ENCODE measurements at regions not wholly inside any gene's neighbourhood (a gene's known extent, or its start where the extent isn't known, plus 50 kb on each side); places are given as distances from the start of the nearest gene placed in this dataset.

GRCh38 chr1:30508611-30509010 is 214.8 kb downstream of the MATN1 start:
- no peak overlapping the region for H3K4me3 ChIP-seq (ENCODE audit: low read depth, low read length)
- TF ChIP-seq CTCF (IDR thresholded peaks at IDR 0.05; ENCODE audit: insufficient read depth in 1 of 2, low read depth in 1 of 2, low read length in 1 of 2, severe bottlenecking in 1 of 2, unreplicated experiment in 1 of 2): no peak
- H3K4me3 Mint-ChIP-seq (ENCODE audit: unreplicated experiment): no peak overlapping the region

GRCh38 chr1:30508175-30508448 is 215.3 kb downstream of the MATN1 start:
- no peak for DNase-seq
- no TSS peak for BruUV-seq (replicated peaks)
- ChIA-PET POLR2A (no interaction called here), CTCF (no interaction called here)
- Mint-ChIP-seq H3K4me3 (ENCODE audit: unreplicated experiment) (no peak overlapping the region), H3K9me3 (ENCODE audit: unreplicated experiment) (no peaks in the 10 kb centered on the region), H3K4me1 (ENCODE audit: low read depth, unreplicated experiment) (no peaks in the 10 kb centered on the region), H3K36me3 (ENCODE audit: insufficient read depth, unreplicated experiment) (no peaks in the 10 kb centered on the region), H3K27ac (ENCODE audit: unreplicated experiment) (no peak overlapping the region), H3K27me3 (ENCODE audit: insufficient read depth, unreplicated experiment) (peaks cover 7% of the 10 kb centered on the region)
- intact Hi-C loops (cut with micrococcal nuclease; ENCODE audit: unreplicated experiment): no loop called here
- Histone ChIP-seq H3K4me1 (no peaks in the 10 kb centered on the region), H3K27me3 (replicated peaks; ENCODE audit: control insufficient read depth, insufficient read depth, low read length) (no peaks in the 10 kb centered on the region), H3K4me3 (ENCODE audit: low read depth, low read length) (no peak overlapping the region), H3K9me3 (no peaks in the 10 kb centered on the region), H3K36me3 (ENCODE audit: control insufficient read depth, insufficient read depth, low read length) (no peaks in the 10 kb centered on the region)
- TF ChIP-seq CTCF (IDR thresholded peaks at IDR 0.05; ENCODE audit: insufficient read depth in 1 of 2, low read depth in 1 of 2, low read length in 1 of 2, severe bottlenecking in 1 of 2, unreplicated experiment in 1 of 2): no peak

More at GRCh38 chr1:30508611-30509010, 214.8 kb downstream of the MATN1 start:
- BruUV-seq (replicated peaks): no TSS peak
- H3K4me1 ChIP-seq: no peaks in the 10 kb centered on the region
- no peaks in the 10 kb centered on the region for H3K27me3 ChIP-seq (replicated peaks; ENCODE audit: control insufficient read depth, insufficient read depth, low read length)
- ChIA-PET CTCF (no interaction called here), POLR2A (no interaction called here)
- Mint-ChIP-seq H3K4me1 (ENCODE audit: low read depth, unreplicated experiment) (no peaks in the 10 kb centered on the region), H3K36me3 (ENCODE audit: insufficient read depth, unreplicated experiment) (no peaks in the 10 kb centered on the region), H3K27me3 (ENCODE audit: insufficient read depth, unreplicated experiment) (peaks cover 6% of the 10 kb centered on the region), H3K27ac (ENCODE audit: unreplicated experiment) (no peak overlapping the region), H3K9me3 (ENCODE audit: unreplicated experiment) (no peaks in the 10 kb centered on the region)
- DNase-seq: no peak
- H3K36me3 ChIP-seq (ENCODE audit: control insufficient read depth, insufficient read depth, low read length): no peaks in the 10 kb centered on the region
- intact Hi-C loops (cut with micrococcal nuclease; ENCODE audit: unreplicated experiment): no loop called here
- H3K9me3 ChIP-seq: no peaks in the 10 kb centered on the region

DNA sequence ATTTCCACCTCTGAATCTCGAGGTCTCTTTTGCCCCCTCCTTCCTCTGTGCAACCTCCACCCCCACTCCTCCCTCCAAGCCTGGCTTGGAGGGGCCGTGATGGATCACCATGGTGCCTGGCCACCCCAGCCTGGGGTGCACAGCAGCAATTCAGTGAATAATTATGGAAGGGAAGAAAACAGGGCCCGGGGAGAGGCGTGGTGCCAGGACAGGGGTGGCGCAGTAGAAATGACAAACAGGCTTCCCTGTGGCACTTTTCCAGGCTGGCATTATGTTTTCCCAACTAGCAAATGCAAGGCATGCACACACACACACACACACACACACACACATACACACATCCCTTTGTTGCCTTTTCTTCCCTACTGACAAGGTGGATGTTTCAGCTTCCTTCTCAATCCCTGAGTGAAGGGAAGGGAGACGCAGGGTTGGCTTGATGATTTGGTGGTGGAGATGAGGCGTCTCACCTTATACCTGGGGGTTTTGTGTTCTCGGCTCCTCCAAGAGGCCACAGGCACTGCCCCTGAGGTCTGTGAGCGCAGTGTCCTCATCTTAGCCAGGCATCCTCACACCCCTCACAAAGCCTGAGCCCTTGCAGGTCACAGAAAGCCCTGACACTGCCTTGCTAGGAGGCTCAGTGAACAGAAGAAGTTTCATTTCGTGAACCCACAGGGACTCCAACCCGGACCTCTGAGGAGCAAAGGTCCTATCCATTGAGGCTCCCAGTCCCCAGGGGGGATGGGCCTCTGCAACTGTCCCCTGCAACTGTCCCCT is 215.8 kb downstream of the MATN1 start:
- H3K4me1 ChIP-seq: no peaks in the 10 kb centered on the region
- H3K27me3 ChIP-seq (replicated peaks; ENCODE audit: control insufficient read depth, insufficient read depth, low read length): no peaks in the 10 kb centered on the region
- H3K36me3 ChIP-seq (ENCODE audit: control insufficient read depth, insufficient read depth, low read length): no peaks in the 10 kb centered on the region
- Mint-ChIP-seq H3K36me3 (ENCODE audit: insufficient read depth, unreplicated experiment) (no peaks in the 10 kb centered on the region), H3K27me3 (ENCODE audit: insufficient read depth, unreplicated experiment) (peaks cover 11% of the 10 kb centered on the region), H3K4me1 (ENCODE audit: low read depth, unreplicated experiment) (no peaks in the 10 kb centered on the region), H3K4me3 (ENCODE audit: unreplicated experiment) (no peak overlapping the region), H3K27ac (ENCODE audit: unreplicated experiment) (no peak overlapping the region), H3K9me3 (ENCODE audit: unreplicated experiment) (no peaks in the 10 kb centered on the region)
- BruUV-seq (replicated peaks): no TSS peak
- no peak overlapping the region for H3K4me3 ChIP-seq (ENCODE audit: low read depth, low read length)
- DNase-seq: no peak
- CTCF ChIA-PET: no interaction called here
- no peak for TF ChIP-seq CTCF (IDR thresholded peaks at IDR 0.05; ENCODE audit: insufficient read depth in 1 of 2, low read depth in 1 of 2, low read length in 1 of 2, severe bottlenecking in 1 of 2, unreplicated experiment in 1 of 2)
- no peaks in the 10 kb centered on the region for H3K9me3 ChIP-seq
- POLR2A ChIA-PET: no interaction called here
- intact Hi-C loops (cut with micrococcal nuclease; ENCODE audit: unreplicated experiment): no loop called here
